ENCODE measurements at regions not wholly inside any gene's neighbourhood (a gene's known extent, or its start where the extent isn't known, plus 50 kb on each side); places are given as distances from the start of the nearest gene placed in this dataset.

- TF ChIP-seq, protein P1, sequence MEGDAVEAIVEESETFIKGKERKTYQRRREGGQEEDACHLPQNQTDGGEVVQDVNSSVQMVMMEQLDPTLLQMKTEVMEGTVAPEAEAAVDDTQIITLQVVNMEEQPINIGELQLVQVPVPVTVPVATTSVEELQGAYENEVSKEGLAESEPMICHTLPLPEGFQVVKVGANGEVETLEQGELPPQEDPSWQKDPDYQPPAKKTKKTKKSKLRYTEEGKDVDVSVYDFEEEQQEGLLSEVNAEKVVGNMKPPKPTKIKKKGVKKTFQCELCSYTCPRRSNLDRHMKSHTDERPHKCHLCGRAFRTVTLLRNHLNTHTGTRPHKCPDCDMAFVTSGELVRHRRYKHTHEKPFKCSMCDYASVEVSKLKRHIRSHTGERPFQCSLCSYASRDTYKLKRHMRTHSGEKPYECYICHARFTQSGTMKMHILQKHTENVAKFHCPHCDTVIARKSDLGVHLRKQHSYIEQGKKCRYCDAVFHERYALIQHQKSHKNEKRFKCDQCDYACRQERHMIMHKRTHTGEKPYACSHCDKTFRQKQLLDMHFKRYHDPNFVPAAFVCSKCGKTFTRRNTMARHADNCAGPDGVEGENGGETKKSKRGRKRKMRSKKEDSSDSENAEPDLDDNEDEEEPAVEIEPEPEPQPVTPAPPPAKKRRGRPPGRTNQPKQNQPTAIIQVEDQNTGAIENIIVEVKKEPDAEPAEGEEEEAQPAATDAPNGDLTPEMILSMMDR (IDR thresholded peaks at IDR 0.05): no peak
- TF ChIP-seq POLR2A (IDR thresholded peaks at IDR 0.05): no peak
Observed at GRCh38 chr4:110944501-110944900, 321.6 kb upstream of the PITX2 start.

All from suprapubic skin (tissue), 3 donors.